ENCODE measurements at regions not wholly inside any gene's neighbourhood (a gene's known extent, or its start where the extent isn't known, plus 50 kb on each side); places are given as distances from the start of the nearest gene placed in this dataset.

DNA sequence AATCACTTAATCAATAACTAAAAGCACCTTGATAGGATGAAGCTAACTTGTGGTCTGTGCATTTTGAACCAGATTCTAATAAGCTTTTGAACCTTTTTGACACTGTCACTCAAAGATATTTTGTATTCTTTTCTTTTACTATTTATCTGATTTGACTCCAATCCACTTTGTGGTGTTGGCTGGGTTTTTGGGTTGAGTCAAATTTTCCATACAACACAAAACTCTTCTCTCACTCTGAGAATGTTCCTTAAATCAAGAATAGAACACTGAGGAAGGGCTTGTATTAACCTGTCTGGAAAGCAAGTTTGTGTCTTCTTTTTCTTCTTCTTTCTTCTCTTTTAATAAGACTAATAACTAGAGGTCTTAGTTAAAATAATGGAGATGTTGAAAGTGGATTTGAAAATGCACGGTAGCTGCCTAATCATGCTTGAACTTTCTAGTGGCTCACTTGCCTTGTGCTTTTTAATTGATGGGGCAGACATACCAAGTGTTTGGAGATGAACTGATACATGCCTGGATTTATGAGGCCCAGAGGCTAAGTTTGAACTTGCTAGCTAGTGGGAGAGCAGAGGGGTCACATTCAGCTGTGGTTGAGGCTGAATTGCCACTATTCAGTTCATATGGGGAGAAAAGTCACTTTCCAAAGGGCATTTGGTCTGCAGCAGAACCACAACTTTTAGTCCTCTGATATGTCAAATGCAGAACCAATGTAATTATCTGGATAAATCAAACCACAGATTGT, 93.5 kb upstream of the PTHLH start:
- TF ChIP-seq, protein P1, sequence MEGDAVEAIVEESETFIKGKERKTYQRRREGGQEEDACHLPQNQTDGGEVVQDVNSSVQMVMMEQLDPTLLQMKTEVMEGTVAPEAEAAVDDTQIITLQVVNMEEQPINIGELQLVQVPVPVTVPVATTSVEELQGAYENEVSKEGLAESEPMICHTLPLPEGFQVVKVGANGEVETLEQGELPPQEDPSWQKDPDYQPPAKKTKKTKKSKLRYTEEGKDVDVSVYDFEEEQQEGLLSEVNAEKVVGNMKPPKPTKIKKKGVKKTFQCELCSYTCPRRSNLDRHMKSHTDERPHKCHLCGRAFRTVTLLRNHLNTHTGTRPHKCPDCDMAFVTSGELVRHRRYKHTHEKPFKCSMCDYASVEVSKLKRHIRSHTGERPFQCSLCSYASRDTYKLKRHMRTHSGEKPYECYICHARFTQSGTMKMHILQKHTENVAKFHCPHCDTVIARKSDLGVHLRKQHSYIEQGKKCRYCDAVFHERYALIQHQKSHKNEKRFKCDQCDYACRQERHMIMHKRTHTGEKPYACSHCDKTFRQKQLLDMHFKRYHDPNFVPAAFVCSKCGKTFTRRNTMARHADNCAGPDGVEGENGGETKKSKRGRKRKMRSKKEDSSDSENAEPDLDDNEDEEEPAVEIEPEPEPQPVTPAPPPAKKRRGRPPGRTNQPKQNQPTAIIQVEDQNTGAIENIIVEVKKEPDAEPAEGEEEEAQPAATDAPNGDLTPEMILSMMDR (IDR thresholded peaks at IDR 0.05) = no peak
- no peak for TF ChIP-seq POLR2A (IDR thresholded peaks at IDR 0.05)
- TF ChIP-seq EP300 (IDR thresholded peaks at IDR 0.05) = no peak
